Cardiac muscle cell (in vitro differentiated cells and primary cell): ENCODE measurements at regions not wholly inside any gene's neighbourhood (a gene's known extent, or its start where the extent isn't known, plus 50 kb on each side); places are given as distances from the start of the nearest gene placed in this dataset.

Source experiments
- DNase-seq, 2 donors: peaks; one replicate each; pipeline versions ENCODE4 v3.0.0 to v3.0.0-alpha.2; 2010 to 2017; ENCODE audit warnings: low read depth in 1 of 2, low spot score in 1 of 2
- H3K27ac ChIP-seq: fragments of 200-600 bp; sonication (generic); 2 replicates; pipeline ENCODE4 v1.5.1; 2016
- H3K27me3 ChIP-seq: fragments of 200-600 bp; sonication (generic); 2 replicates; pipeline ENCODE4 v1.6.0; 2016; ENCODE audit warnings: control low read depth
- H3K36me3 ChIP-seq: fragments of 200-600 bp; sonication (generic); 2 replicates; pipeline ENCODE4 v1.5.1; 2016; ENCODE audit warnings: control low read depth
- H3K4me1 ChIP-seq: fragments of 200-600 bp; sonication (generic); 2 replicates; pipeline ENCODE4 v1.8.1; 2017; ENCODE audit warnings: low read depth, mild to moderate bottlenecking, mixed run types
- H3K4me3 ChIP-seq: fragments of 200-600 bp; sonication (generic); 2 replicates; pipeline ENCODE4 v1.5.1; 2016; ENCODE audit warnings: mild to moderate bottlenecking
- H3K9me3 ChIP-seq: fragments of 200-600 bp; sonication (generic); 2 replicates; pipeline ENCODE4 v1.5.1; 2017; ENCODE audit warnings: low read depth, mild to moderate bottlenecking, control low read depth
- CTCF ChIP-seq: IDR thresholded peaks from 2 replicates; pipeline ENCODE4 v1.5.1; 2012; ENCODE audit warnings: low read depth, mild to moderate bottlenecking, low read length

- TF ChIP-seq CTCF, result no peak
- Histone ChIP-seq H3K9me3 (no peaks in the 10 kb centered on the region), H3K27me3 (no peaks in the 10 kb centered on the region), H3K4me1 (no peaks in the 10 kb centered on the region), H3K27ac (no peak overlapping the region), H3K4me3 (no peak overlapping the region), H3K36me3 (no peaks in the 10 kb centered on the region)
- DNase-seq, result no peak
Observed at GRCh38 chr4:182023469-182023868, 219.7 kb upstream of the TENM3 start.

GRCh38 chr4:182042945-182043344 lies 200.3 kb upstream of the TENM3 start:
- no peaks in the 10 kb centered on the region for H3K36me3 ChIP-seq
- no peak for TF ChIP-seq CTCF

GRCh38 chr4:182048871-182049270 lies 194.3 kb upstream of the TENM3 start:
- H3K9me3 ChIP-seq, result no peaks in the 10 kb centered on the region
- H3K27me3 ChIP-seq, result no peaks in the 10 kb centered on the region
- no peak overlapping the region for H3K4me3 ChIP-seq
- no peak for DNase-seq
- TF ChIP-seq CTCF, result no peak
- H3K36me3 ChIP-seq, result no peaks in the 10 kb centered on the region
- no peak overlapping the region for H3K27ac ChIP-seq
- H3K4me1 ChIP-seq, result no peaks in the 10 kb centered on the region

More at GRCh38 chr4:182042945-182043344, 200.3 kb upstream of the TENM3 start:
- Histone ChIP-seq H3K27me3 (no peaks in the 10 kb centered on the region), H3K9me3 (no peaks in the 10 kb centered on the region), H3K4me3 (no peak overlapping the region), H3K27ac (no peak overlapping the region), H3K4me1 (no peaks in the 10 kb centered on the region)
- DNase-seq, result no peak

GRCh38 chr4:182056866-182057265 lies 186.3 kb upstream of the TENM3 start:
- no peaks in the 10 kb centered on the region for H3K36me3 ChIP-seq
- no peak overlapping the region for H3K4me3 ChIP-seq
- H3K27me3 ChIP-seq, result no peaks in the 10 kb centered on the region
- no peak overlapping the region for H3K27ac ChIP-seq
- DNase-seq, result no peak
- no peak for TF ChIP-seq CTCF
- no peaks in the 10 kb centered on the region for H3K9me3 ChIP-seq
- peaks cover 4% of the 10 kb centered on the region for H3K4me1 ChIP-seq

- no peaks in the 10 kb centered on the region for H3K36me3 ChIP-seq
- H3K4me1 ChIP-seq, result peaks cover 14% of the 10 kb centered on the region
- no peak overlapping the region for H3K27ac ChIP-seq
Observed at GRCh38 chr4:182062458-182062857, 180.7 kb upstream of the TENM3 start.

More at GRCh38 chr4:182062458-182062857, 180.7 kb upstream of the TENM3 start:
- Histone ChIP-seq H3K9me3 (no peaks in the 10 kb centered on the region), H3K4me3 (no peak overlapping the region), H3K27me3 (no peaks in the 10 kb centered on the region)
- DNase-seq, result no peak
- no peak for TF ChIP-seq CTCF
